Subcutaneous abdominal adipose tissue (tissue), 5 donors: ENCODE measurements at regions not wholly inside any gene's neighbourhood (a gene's known extent, or its start where the extent isn't known, plus 50 kb on each side); places are given as distances from the start of the nearest gene placed in this dataset.

ENCODE experiments used
- H3K27ac ChIP-seq: one replicate; pipeline ENCODE4 v1.7.0; 2013; ENCODE audit warnings: low read depth, mild to moderate bottlenecking, inconsistent platforms, low read length, moderate library complexity
- H3K27me3 ChIP-seq, 5 donors: one replicate each; pipeline ENCODE4 v1.7.0; 2013; ENCODE audit warnings: low read length in 5 of 5, inconsistent platforms in 1 of 5; ENCODE audit not compliant: control insufficient read depth in 5 of 5, insufficient read depth in 4 of 5
- H3K36me3 ChIP-seq, 5 donors: one replicate each; pipeline ENCODE4 v1.7.0; 2013; ENCODE audit warnings: low read length in 5 of 5; ENCODE audit not compliant: control insufficient read depth in 5 of 5, insufficient read depth in 5 of 5
- H3K4me1 ChIP-seq, 5 donors: one replicate each; pipeline ENCODE4 v1.7.0; 2013; ENCODE audit warnings: low read length in 5 of 5, mild to moderate bottlenecking in 3 of 5, moderate library complexity in 1 of 5; ENCODE audit not compliant: control insufficient read depth in 5 of 5, insufficient read depth in 5 of 5
- H3K4me3 ChIP-seq, 5 donors: one replicate each; pipeline ENCODE4 v1.7.0; 2013; ENCODE audit warnings: low read length in 5 of 5, low read depth in 1 of 5
- H3K9ac ChIP-seq, 5 donors: one replicate each; pipeline ENCODE4 v1.7.0; 2013; ENCODE audit warnings: low read length in 5 of 5, mild to moderate bottlenecking in 4 of 5, moderate library complexity in 3 of 5
- H3K9me3 ChIP-seq, 5 donors: one replicate each; pipeline ENCODE4 v1.7.0; 2013; ENCODE audit warnings: low read length in 5 of 5; ENCODE audit not compliant: control insufficient read depth in 5 of 5
- donor health status: healthy.
- donor health status: healthy.
- donor health status: healthy.
- donor health status: healthy.
- donor health status: healthy.

- Histone ChIP-seq H3K36me3 (no peaks in the 10 kb centered on the region), H3K9me3 (no peaks in the 10 kb centered on the region), H3K9ac (no peak overlapping the region), H3K4me1 (no peaks in the 10 kb centered on the region), H3K27me3 (no peaks in the 10 kb centered on the region), H3K27ac (no peak overlapping the region), H3K4me3 (no peak overlapping the region)
Measured at GRCh38 chr18:60671021-60671420, 298.4 kb upstream of the MC4R start.

GRCh38 chr18:60675126-60675525 lies 302.6 kb upstream of the MC4R start:
- no peaks in the 10 kb centered on the region for H3K36me3 ChIP-seq

GRCh38 chr18:60675801-60676200 lies 303.2 kb upstream of the MC4R start:
- Histone ChIP-seq H3K9me3 (no peaks in the 10 kb centered on the region), H3K4me1 (no peaks in the 10 kb centered on the region), H3K27me3 (no peaks in the 10 kb centered on the region), H3K36me3 (no peaks in the 10 kb centered on the region), H3K4me3 (no peak overlapping the region), H3K9ac (no peak overlapping the region), H3K27ac (no peak overlapping the region)

More at GRCh38 chr18:60675126-60675525, 302.6 kb upstream of the MC4R start:
- Histone ChIP-seq H3K27ac (no peak overlapping the region), H3K4me3 (no peak overlapping the region), H3K4me1 (no peaks in the 10 kb centered on the region), H3K27me3 (no peaks in the 10 kb centered on the region), H3K9ac (no peak overlapping the region), H3K9me3 (no peaks in the 10 kb centered on the region)

GRCh38 chr18:60676815-60677214 lies 304.2 kb upstream of the MC4R start:
- Histone ChIP-seq H3K4me3 (no peak overlapping the region), H3K4me1 (no peaks in the 10 kb centered on the region), H3K9me3 (no peaks in the 10 kb centered on the region), H3K27ac (no peak overlapping the region), H3K9ac (no peak overlapping the region), H3K36me3 (no peaks in the 10 kb centered on the region), H3K27me3 (no peaks in the 10 kb centered on the region)

- Histone ChIP-seq H3K4me3 (no peak overlapping the region), H3K27ac (no peak overlapping the region), H3K4me1 (no peaks in the 10 kb centered on the region), H3K9ac (no peak overlapping the region), H3K36me3 (no peaks in the 10 kb centered on the region), H3K27me3 (no peaks in the 10 kb centered on the region), H3K9me3 (no peaks in the 10 kb centered on the region)
Measured at GRCh38 chr18:60684843-60685513, 312.4 kb upstream of the MC4R start.

GRCh38 chr18:60686142-60686541 lies 313.6 kb upstream of the MC4R start:
- Histone ChIP-seq H3K27me3 (no peaks in the 10 kb centered on the region), H3K9me3 (no peaks in the 10 kb centered on the region), H3K4me3 (no peak overlapping the region), H3K36me3 (no peaks in the 10 kb centered on the region), H3K9ac (no peak overlapping the region), H3K4me1 (no peaks in the 10 kb centered on the region), H3K27ac (no peak overlapping the region)

- no peak overlapping the region for H3K27ac ChIP-seq
- no peak overlapping the region for H3K9ac ChIP-seq
- H3K4me1 ChIP-seq = no peaks in the 10 kb centered on the region
- no peaks in the 10 kb centered on the region for H3K27me3 ChIP-seq
- no peak overlapping the region for H3K4me3 ChIP-seq
- no peaks in the 10 kb centered on the region for H3K9me3 ChIP-seq
- H3K36me3 ChIP-seq = no peaks in the 10 kb centered on the region
Measured at GRCh38 chr18:60691061-60691460, 318.5 kb upstream of the MC4R start.

GRCh38 chr18:60693426-60693825 lies 320.9 kb upstream of the MC4R start:
- Histone ChIP-seq H3K36me3 (no peaks in the 10 kb centered on the region), H3K4me1 (no peaks in the 10 kb centered on the region), H3K9ac (no peak overlapping the region), H3K27ac (no peak overlapping the region), H3K9me3 (no peaks in the 10 kb centered on the region), H3K4me3 (no peak overlapping the region), H3K27me3 (no peaks in the 10 kb centered on the region)

- Histone ChIP-seq H3K4me3 (no peak overlapping the region), H3K27me3 (no peaks in the 10 kb centered on the region), H3K9me3 (no peaks in the 10 kb centered on the region), H3K9ac (no peak overlapping the region), H3K36me3 (no peaks in the 10 kb centered on the region), H3K27ac (no peak overlapping the region), H3K4me1 (no peaks in the 10 kb centered on the region)
Measured at GRCh38 chr18:60698901-60699300, 326.3 kb upstream of the MC4R start.

GRCh38 chr18:60722742-60723141 lies 350.2 kb upstream of the MC4R start:
- H3K27ac ChIP-seq = no peak overlapping the region
- H3K36me3 ChIP-seq = no peaks in the 10 kb centered on the region
- no peaks in the 10 kb centered on the region for H3K9me3 ChIP-seq
- H3K27me3 ChIP-seq = no peaks in the 10 kb centered on the region
- no peak overlapping the region for H3K9ac ChIP-seq
- H3K4me3 ChIP-seq = no peak overlapping the region
- no peaks in the 10 kb centered on the region for H3K4me1 ChIP-seq

GRCh38 chr18:60732143-60732542 lies 359.6 kb upstream of the MC4R start:
- no peaks in the 10 kb centered on the region for H3K36me3 ChIP-seq
- no peaks in the 10 kb centered on the region for H3K27me3 ChIP-seq
- no peak overlapping the region for H3K9ac ChIP-seq
- no peaks in the 10 kb centered on the region for H3K4me1 ChIP-seq
- H3K27ac ChIP-seq = no peak overlapping the region
- no peak overlapping the region for H3K4me3 ChIP-seq
- H3K9me3 ChIP-seq = no peaks in the 10 kb centered on the region
